IMR-90 (cell line): ENCODE measurements at regions not wholly inside any gene's neighbourhood (a gene's known extent, or its start where the extent isn't known, plus 50 kb on each side); places are given as distances from the start of the nearest gene placed in this dataset.

Source experiments
- ATAC-seq: fragments of 200-7000 bp; cut with Tn5 transposase; 2 replicates; pipeline ENCODE4 v1.9.1; 2020; ENCODE audit warnings: low read depth, mild to moderate bottlenecking, moderate library complexity
- BruUV-seq: library from RNA; stranded (reverse); fragments of 400-500 nt; replicated peaks from 2 replicates; lab custom pipeline; 2021; lab: Mats Ljungman, UMichigan
- CTCF ChIA-PET: fragments of 300-600 bp; formaldehyde crosslinking; extraction: SDS; loops from one replicate; lab custom pipeline; 2021; ENCODE audit warnings: antibody characterized with exemption; lab: Yijun Ruan, JAX
- POLR2A ChIA-PET: fragments of 300-600 bp; sonication (Branson Sonifier 250); formaldehyde crosslinking; loops from one replicate; lab custom pipeline; 2022; ENCODE audit warnings: antibody characterized with exemption; ENCODE audit not compliant: unreplicated experiment; lab: Charles Lee
- DNase-seq: peaks from one replicate; pipeline ENCODE4 v3.0.0; 2013
- H2AFZ ChIP-seq: replicated peaks from 2 replicates; pipeline ENCODE3; 2013; ENCODE audit warnings: low read length, mild to moderate bottlenecking; ENCODE audit not compliant: poor library complexity
- H2AK5ac ChIP-seq: 2 replicates; pipeline ENCODE4 v1.6.1; 2013; ENCODE audit warnings: low read depth, low read length, inconsistent platforms
- H2AK9ac ChIP-seq: replicated peaks from 2 replicates; pipeline ENCODE3; 2013; ENCODE audit warnings: mild to moderate bottlenecking, low read depth, low read length, moderate library complexity; ENCODE audit not compliant: poor library complexity
- H2BK120ac ChIP-seq: 2 replicates; pipeline ENCODE4 v1.6.1; 2013; ENCODE audit warnings: low read depth, low read length, inconsistent platforms
- H2BK15ac ChIP-seq: 3 replicates; pipeline ENCODE4 v1.6.1; 2013; ENCODE audit warnings: low read depth, low read length, inconsistent platforms
- H2BK20ac ChIP-seq: 2 replicates; pipeline ENCODE4 v1.6.1; 2013; ENCODE audit warnings: low read depth, mild to moderate bottlenecking, inconsistent platforms, low read length, moderate library complexity
- H2BK5ac ChIP-seq: 2 replicates; pipeline ENCODE4 v1.6.1; 2013; ENCODE audit warnings: mild to moderate bottlenecking, low read depth, low read length, inconsistent platforms; ENCODE audit not compliant: poor library complexity, severe bottlenecking
- H3K14ac ChIP-seq: replicated peaks from 2 replicates; pipeline ENCODE4 v1.6.1; 2013; ENCODE audit warnings: low read depth, low read length, inconsistent platforms
- H3K18ac ChIP-seq: 2 replicates; pipeline ENCODE4 v1.6.1; 2013; ENCODE audit warnings: low read depth, low read length, control low read depth
- H3K23ac ChIP-seq: 2 replicates; pipeline ENCODE4 v1.6.1; 2013; ENCODE audit warnings: low read depth, low read length, inconsistent platforms
- H3K27ac ChIP-seq: 2 replicates; pipeline ENCODE4 v1.5.1; 2013; ENCODE audit warnings: mild to moderate bottlenecking, control low read depth, low read length; ENCODE audit not compliant: insufficient read depth
- H3K27me3 ChIP-seq: 2 replicates; pipeline ENCODE4 v1.6.1; 2013; ENCODE audit warnings: low read length; ENCODE audit not compliant: control insufficient read depth, insufficient read depth
- H3K36me3 ChIP-seq: 2 replicates; pipeline ENCODE4 v1.6.1; 2013; ENCODE audit warnings: low read length, mixed read lengths; ENCODE audit not compliant: control insufficient read depth, insufficient read depth
- H3K4ac ChIP-seq: 2 replicates; pipeline ENCODE4 v1.6.1; 2013; ENCODE audit warnings: low read depth, low read length, inconsistent platforms
- H3K4me1 ChIP-seq: 2 replicates; pipeline ENCODE4 v1.6.1; 2013; ENCODE audit warnings: low read length, mixed read lengths; ENCODE audit not compliant: control insufficient read depth, insufficient read depth
- H3K4me2 ChIP-seq: 2 replicates; pipeline ENCODE4 v1.6.1; 2013; ENCODE audit warnings: low read depth, mild to moderate bottlenecking, control low read depth, low read length, moderate library complexity
- H3K4me3 ChIP-seq: 2 replicates; pipeline ENCODE4 v1.5.1; 2013; ENCODE audit warnings: low read depth, mild to moderate bottlenecking, control low read depth, low read length, moderate library complexity; ENCODE audit not compliant: insufficient read depth
- H3K56ac ChIP-seq: 2 replicates; pipeline ENCODE4 v1.6.1; 2013; ENCODE audit warnings: low read length, inconsistent platforms; ENCODE audit not compliant: insufficient read depth; ENCODE audit errors: extremely low read depth
- H3K79me1 ChIP-seq, 2 experiments: 2 replicates each; pipeline ENCODE4 v1.6.1; 2013; ENCODE audit warnings: low read length in 2 of 2, inconsistent platforms in 1 of 2, low read depth in 1 of 2
- H3K9ac ChIP-seq: 2 replicates; pipeline ENCODE4 v1.6.1; 2013; ENCODE audit warnings: low read depth, low read length, control low read depth
- H3K9me1 ChIP-seq: 2 replicates; pipeline ENCODE4 v1.6.1; 2013; ENCODE audit warnings: low read length, inconsistent platforms; ENCODE audit not compliant: insufficient read depth
- H3K9me3 ChIP-seq: 2 replicates; pipeline ENCODE4 v1.6.1; 2013; ENCODE audit warnings: low read length; ENCODE audit not compliant: control insufficient read depth, insufficient read depth
- H4K20me1 ChIP-seq: 2 replicates; pipeline ENCODE4 v1.6.1; 2013; ENCODE audit warnings: low read length, inconsistent platforms; ENCODE audit not compliant: insufficient read depth
- H4K5ac ChIP-seq: 2 replicates; pipeline ENCODE4 v1.6.1; 2013; ENCODE audit warnings: mild to moderate bottlenecking, low read depth, low read length, control low read depth
- H4K8ac ChIP-seq, 2 experiments: 2 replicates each; pipeline ENCODE4 v1.6.1; 2013; ENCODE audit warnings: low read depth in 2 of 2, low read length in 2 of 2, control low read depth in 1 of 2, inconsistent platforms in 1 of 2
- H4K91ac ChIP-seq: 2 replicates; pipeline ENCODE4 v1.6.1; 2013; ENCODE audit warnings: low read depth, low read length, inconsistent platforms; ENCODE audit not compliant: insufficient read depth
- BHLHE40 ChIP-seq: fragments of 150-350 bp; IDR thresholded peaks from 2 replicates; pipeline ENCODE4 v1.6.1; 2016; ENCODE audit warnings: mild to moderate bottlenecking, low read depth, low read length
- CHD1 ChIP-seq: IDR thresholded peaks from 2 replicates; pipeline ENCODE4 v1.6.1; 2012; ENCODE audit warnings: low read depth, low read length, improper control_type of control experiment
- CTCF ChIP-seq: conservative IDR thresholded peaks from 2 replicates; pipeline ENCODE4 v1.5.1; 2012; ENCODE audit warnings: mild to moderate bottlenecking, low read depth, low read length, improper control_type of control experiment
- ELK1 ChIP-seq: fragments of 150-350 bp; IDR thresholded peaks from 2 replicates; pipeline ENCODE4 v1.6.1; 2016; ENCODE audit warnings: low read depth, mild to moderate bottlenecking, low read length, moderate library complexity, borderline replicate concordance
- FOS ChIP-seq: fragments of 150-350 bp; IDR thresholded peaks from 2 replicates; pipeline ENCODE4 v1.6.1; 2016; ENCODE audit warnings: low read depth, low read length
- MAFK ChIP-seq: IDR thresholded peaks from 2 replicates; pipeline ENCODE4 v1.6.1; 2012; ENCODE audit warnings: low read depth, low read length, improper control_type of control experiment
- MAZ ChIP-seq: IDR thresholded peaks from 2 replicates; pipeline ENCODE4 v1.6.1; 2012; ENCODE audit warnings: low read depth, mild to moderate bottlenecking, low read length, improper control_type of control experiment, moderate library complexity, borderline replicate concordance
- NFE2L2 ChIP-seq: fragments of 150-350 bp; IDR thresholded peaks from 2 replicates; pipeline ENCODE4 v1.6.1; 2016; ENCODE audit warnings: low read depth, mild to moderate bottlenecking, low read length
- RAD21 ChIP-seq: IDR thresholded peaks from 2 replicates; pipeline ENCODE4 v1.6.1; 2012; ENCODE audit warnings: low read length, improper control_type of control experiment
- RCOR1 ChIP-seq: IDR thresholded peaks from 2 replicates; pipeline ENCODE4 v1.6.1; 2012; ENCODE audit warnings: mild to moderate bottlenecking, low read length, improper control_type of control experiment; ENCODE audit not compliant: insufficient replicate concordance
- RFX5 ChIP-seq: IDR thresholded peaks from 2 replicates; pipeline ENCODE4 v1.8.0; 2012; ENCODE audit warnings: low read depth, mild to moderate bottlenecking, low read length, moderate library complexity
- SMC3 ChIP-seq: fragments of 150-350 bp; IDR thresholded peaks from 2 replicates; pipeline ENCODE4 v1.6.1; 2016; ENCODE audit warnings: low read depth, mild to moderate bottlenecking, antibody characterized with exemption, low read length, moderate library complexity
- USF2 ChIP-seq: fragments of 150-350 bp; IDR thresholded peaks from 2 replicates; pipeline ENCODE4 v1.6.1; 2017; ENCODE audit warnings: mild to moderate bottlenecking, antibody characterized with exemption, low read length, low read depth
- WGBS, 2 experiments: methylation state at CpG; one replicate each; pipeline versions ENCODE4 v1.1.5 to v1.1.7; 2013; ENCODE audit warnings: missing lambda C conversion rate in 2 of 2; ENCODE audit not compliant: insufficient read length in 1 of 2; ENCODE audit errors: extremely low coverage in 2 of 2; 5-methylcytosine and 5-hydroxymethylcytosine counted together
- dilution Hi-C: fragments of 300-500 bp; cut with HindIII; formaldehyde crosslinking; loops from one replicate; pipeline ENCODE4 v1.14.3; 2018; ENCODE audit warnings: low sequenced_read_pairs; ENCODE audit not compliant: unreplicated experiment
- in situ Hi-C: fragments of 300-500 bp; cut with MboI; formaldehyde crosslinking; loops from 3 replicates; pipeline ENCODE4 v1.14.3; 2019; ENCODE audit warnings: low sequenced_read_pairs, inconsistent platforms, mixed read lengths
- intact Hi-C: fragments of 100-400 bp; cut with micrococcal nuclease; formaldehyde crosslinking; loops from 2 replicates; pipeline ENCODE4 v1.10.0; 2022

- no peaks in the 10 kb centered on the region for H3K79me1 ChIP-seq
- H2AK9ac ChIP-seq = no peak overlapping the region
- H3K27ac ChIP-seq = no peak overlapping the region
- dilution Hi-C loops (no loop called here), in situ Hi-C loops (no loop called here), intact Hi-C loops (no loop called here)
- no peak overlapping the region for H3K4me2 ChIP-seq
- H3K36me3 ChIP-seq = no peaks in the 10 kb centered on the region
- no peak overlapping the region for H2BK20ac ChIP-seq
- H3K27me3 ChIP-seq = no peaks in the 10 kb centered on the region
- no peak overlapping the region for H2BK5ac ChIP-seq
- no peaks in the 10 kb centered on the region for H3K9me1 ChIP-seq
- H3K4me1 ChIP-seq = no peaks in the 10 kb centered on the region
- H4K5ac ChIP-seq = no peak overlapping the region
- ATAC-seq (no peak), DNase-seq (no peak)
- H3K14ac ChIP-seq = no peak overlapping the region
- H3K23ac ChIP-seq = no peak overlapping the region
- no peak overlapping the region for H3K4me3 ChIP-seq
- no peak overlapping the region for H4K91ac ChIP-seq
- H3K4ac ChIP-seq = no peak overlapping the region
- no peak overlapping the region for H3K18ac ChIP-seq
- H2AFZ ChIP-seq = no peak overlapping the region
- no TSS peak for BruUV-seq
- ChIA-PET POLR2A (no interaction called here), CTCF (no interaction called here)
- no peak overlapping the region for H3K9ac ChIP-seq
- no peaks in the 10 kb centered on the region for H3K9me3 ChIP-seq
- no peak overlapping the region for H4K8ac ChIP-seq
- no peak overlapping the region for H3K56ac ChIP-seq
- H2BK15ac ChIP-seq = no peak overlapping the region
- H2BK120ac ChIP-seq = no peak overlapping the region
- TF ChIP-seq MAFK = no peak
- no peak for TF ChIP-seq RFX5
- no peak for TF ChIP-seq USF2
- TF ChIP-seq RCOR1 = no peak
- TF ChIP-seq CTCF = no peak
- TF ChIP-seq FOS = no peak
- no peak for TF ChIP-seq SMC3
- no peak for TF ChIP-seq RAD21
- no peak for TF ChIP-seq BHLHE40
- TF ChIP-seq NFE2L2 = no peak
- TF ChIP-seq MAZ = no peak
- TF ChIP-seq ELK1 = no peak
- no peak for TF ChIP-seq CHD1
- no peaks in the 10 kb centered on the region for H4K20me1 ChIP-seq
- no peak overlapping the region for H2AK5ac ChIP-seq
- WGBS, 2 experiments = no CpG with 5 or more reads among the region's 4 CpGs
Observed at GRCh38 chr1:38452246-38452645, 405.7 kb upstream of the POU3F1 start.
